Glomerular endothelial cell (primary cell): ENCODE measurements at regions not wholly inside any gene's neighbourhood (a gene's known extent, or its start where the extent isn't known, plus 50 kb on each side); places are given as distances from the start of the nearest gene placed in this dataset.

Source experiments
- DNase-seq: peaks from one replicate; pipeline ENCODE4 v3.0.0-alpha.2; 2011; ENCODE audit warnings: low read depth, low spot score; ENCODE audit errors: extremely low read depth

GRCh38 chr10:129386415-129387257, 80.4 kb upstream of the MGMT start:
- no peak for DNase-seq

- no peak for DNase-seq
Observed at GRCh38 chr10:129387258-129387525, 79.8 kb upstream of the MGMT start.

- no peak for DNase-seq
Observed at GRCh38 chr10:129388435-129388834, 78.6 kb upstream of the MGMT start.

DNA sequence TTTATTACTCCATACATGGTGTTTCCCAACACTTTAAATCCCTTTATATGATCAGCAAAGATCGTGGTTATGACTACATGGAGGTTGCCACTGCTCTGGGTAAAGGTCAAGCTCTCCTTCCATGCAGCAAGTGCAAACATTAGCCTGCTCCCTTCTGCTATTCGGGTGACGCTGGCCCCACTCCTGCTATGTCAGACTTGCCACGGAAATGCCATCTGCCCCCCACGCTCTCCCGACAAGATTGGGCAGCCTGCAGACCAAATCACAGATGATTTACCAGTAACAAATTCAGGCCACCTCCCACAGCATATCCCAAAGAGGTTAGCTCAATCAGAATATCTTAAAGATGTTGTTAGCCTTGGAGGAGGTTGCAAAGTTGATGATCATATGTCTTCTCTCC, 77.8 kb upstream of the MGMT start:
- no peak for DNase-seq

- DNase-seq: no peak
Observed at GRCh38 chr10:129390147-129390546, 76.9 kb upstream of the MGMT start.

GRCh38 chr10:129390726-129391125, 76.3 kb upstream of the MGMT start:
- DNase-seq: no peak

DNA sequence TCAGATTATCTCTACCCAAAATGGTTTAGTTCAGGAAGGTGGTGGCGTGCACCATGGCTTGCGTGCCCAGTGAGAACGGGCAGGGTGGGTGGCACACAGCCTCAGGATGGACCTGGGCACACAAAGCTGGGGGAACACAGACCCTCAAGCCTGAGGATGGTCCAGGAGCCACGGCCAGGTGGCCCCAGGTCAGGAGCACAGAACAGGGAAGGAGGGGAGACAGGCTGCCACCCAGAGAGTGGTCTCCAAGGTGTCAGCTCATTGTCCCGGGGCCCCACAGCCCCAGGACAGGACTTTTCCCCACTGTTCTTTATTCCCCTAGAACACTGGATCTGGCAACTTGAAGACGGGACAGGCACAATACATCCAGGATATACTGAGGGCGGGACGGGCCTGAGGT, 75.6 kb upstream of the MGMT start:
- no peak for DNase-seq

- no peak for DNase-seq
Observed at GRCh38 chr10:129392855-129393254, 74.2 kb upstream of the MGMT start.

DNA sequence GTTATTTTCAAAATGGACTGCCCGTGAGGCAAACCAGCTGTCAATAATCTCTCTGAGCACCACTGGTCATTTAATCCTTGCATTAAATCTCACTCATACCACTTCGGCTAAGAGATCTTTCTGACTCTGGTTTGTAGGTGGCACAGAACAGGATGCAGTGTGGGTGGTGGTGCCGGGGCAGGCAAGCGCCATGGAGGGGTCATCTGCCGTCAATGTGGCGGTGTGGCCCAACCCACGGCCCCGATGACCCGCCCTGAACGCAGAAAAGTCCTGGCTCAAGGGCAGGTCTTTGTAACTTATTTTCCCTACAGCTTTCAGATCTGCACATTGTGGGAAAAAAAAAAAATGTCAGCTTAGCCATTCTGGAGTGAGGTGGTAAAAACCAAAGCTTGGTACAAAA, 73.2 kb upstream of the MGMT start:
- DNase-seq: no peak

- DNase-seq: no peak
Observed at GRCh38 chr10:129394518-129395328, 72.3 kb upstream of the MGMT start.

- DNase-seq: no peak
Observed at GRCh38 chr10:129396021-129396722, 70.9 kb upstream of the MGMT start.

GRCh38 chr10:129397198-129397974, 69.7 kb upstream of the MGMT start:
- DNase-seq: no peak

GRCh38 chr10:129398711-129399141, 68.3 kb upstream of the MGMT start:
- DNase-seq: no peak

DNA sequence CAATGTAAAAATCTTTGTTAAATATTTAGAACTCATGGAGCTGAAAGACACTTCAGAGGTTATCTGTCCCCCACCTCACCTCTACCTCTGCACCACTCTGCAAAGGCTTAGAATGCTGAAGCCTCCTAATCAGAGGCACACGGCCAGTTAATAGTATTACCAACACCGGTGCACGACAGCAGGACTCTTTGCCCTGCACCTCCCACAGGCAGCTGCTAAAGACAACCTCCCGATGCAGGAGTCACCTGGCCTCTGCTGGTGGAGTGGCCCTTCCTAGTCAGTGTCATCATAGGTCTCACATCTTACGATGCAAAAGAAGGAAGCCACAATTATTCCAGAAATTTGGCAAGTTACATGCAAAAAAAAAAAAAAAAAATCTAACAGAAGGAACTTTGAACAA, 66.6 kb upstream of the MGMT start:
- no peak for DNase-seq

- no peak for DNase-seq
Observed at GRCh38 chr10:129402459-129402858, 64.6 kb upstream of the MGMT start.

- DNase-seq: no peak
Observed at GRCh38 chr10:129404091-129404490, 63.0 kb upstream of the MGMT start.

DNA sequence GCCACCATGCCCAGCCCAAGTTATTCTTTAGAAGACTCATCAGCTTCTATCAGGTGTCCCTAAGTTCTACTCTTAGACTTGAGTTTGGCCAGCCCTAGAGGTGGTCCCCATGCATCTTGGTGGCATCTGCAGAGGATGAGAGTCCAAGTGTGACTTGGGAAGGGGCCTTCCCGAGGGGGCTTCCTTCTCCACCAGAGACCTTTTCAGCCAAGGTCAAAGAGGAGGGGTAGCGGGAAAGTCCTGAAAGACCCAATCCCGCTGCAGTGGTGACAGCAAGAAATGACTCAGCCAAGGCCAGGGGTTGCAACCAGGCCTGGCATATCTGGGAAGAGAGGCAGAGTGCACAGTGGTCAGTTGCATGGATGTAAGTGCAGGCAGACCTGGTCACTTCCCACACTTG, 61.7 kb upstream of the MGMT start:
- no peak for DNase-seq

DNA sequence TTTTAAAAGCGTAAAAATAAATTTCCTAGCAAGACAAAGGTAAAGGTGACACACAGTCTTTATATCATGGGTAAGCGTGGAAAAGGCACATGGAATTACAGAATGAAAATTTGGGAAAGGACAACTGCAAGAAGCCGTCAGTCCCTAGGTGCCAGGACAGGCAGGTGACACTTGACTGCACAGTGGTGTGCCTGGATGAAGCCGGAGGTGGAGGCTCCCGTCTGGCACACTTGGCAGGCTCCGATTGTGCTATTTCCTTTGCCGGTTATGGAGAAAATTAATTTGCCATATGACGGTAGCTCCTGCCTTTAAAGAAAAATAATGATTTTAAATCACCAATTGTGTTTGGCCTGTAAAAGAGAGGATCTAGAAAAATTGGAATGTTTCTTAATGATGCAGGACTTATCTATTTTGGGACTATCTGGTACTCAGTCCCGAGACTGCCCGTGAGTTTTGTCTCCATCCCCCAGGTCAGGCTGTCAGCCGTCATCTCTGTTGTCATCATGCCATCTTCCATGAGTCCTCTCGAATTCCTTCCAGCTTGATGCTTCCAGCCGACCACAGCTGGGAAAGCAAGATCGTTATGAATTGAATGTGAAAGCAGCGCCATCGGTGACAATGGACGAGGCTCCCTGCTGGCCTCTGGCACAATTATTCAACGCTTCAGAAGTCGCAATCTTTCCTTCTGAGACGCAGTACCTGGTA, 56.2 kb upstream of the MGMT start:
- DNase-seq: no peak

DNA sequence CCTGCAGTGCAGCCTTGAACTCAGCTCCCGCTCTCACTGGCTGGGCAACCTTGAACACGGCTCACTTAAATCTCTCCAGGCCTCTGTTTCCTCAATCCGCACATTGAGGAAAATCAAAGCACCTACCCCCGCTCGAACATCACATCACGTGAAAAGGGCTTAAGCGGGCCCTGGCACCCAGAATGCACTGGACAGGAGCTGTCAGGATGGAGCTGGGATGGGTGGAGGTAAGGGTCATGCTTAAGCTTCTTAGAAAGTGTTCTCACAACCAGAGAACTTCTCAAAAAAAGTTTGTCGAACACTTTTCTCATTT, 55.7 kb upstream of the MGMT start:
- DNase-seq: no peak

GRCh38 chr10:129411772-129412171, 55.3 kb upstream of the MGMT start:
- DNase-seq: no peak

- no peak for DNase-seq
Observed at GRCh38 chr10:129413024-129413423, 54.0 kb upstream of the MGMT start.
